Inferior parietal cortex (tissue), 1 donor: ENCODE measurements at regions not wholly inside any gene's neighbourhood (a gene's known extent, or its start where the extent isn't known, plus 50 kb on each side); places are given as distances from the start of the nearest gene placed in this dataset.
A peak's percentile ranks its signal among the peaks of the same experiment; 100 is the strongest.

ENCODE experiments used
- DNase-seq: peaks from one replicate; pipeline ENCODE4 v3.0.0-alpha.2; 2016; ENCODE audit errors: extremely low spot score

DNA sequence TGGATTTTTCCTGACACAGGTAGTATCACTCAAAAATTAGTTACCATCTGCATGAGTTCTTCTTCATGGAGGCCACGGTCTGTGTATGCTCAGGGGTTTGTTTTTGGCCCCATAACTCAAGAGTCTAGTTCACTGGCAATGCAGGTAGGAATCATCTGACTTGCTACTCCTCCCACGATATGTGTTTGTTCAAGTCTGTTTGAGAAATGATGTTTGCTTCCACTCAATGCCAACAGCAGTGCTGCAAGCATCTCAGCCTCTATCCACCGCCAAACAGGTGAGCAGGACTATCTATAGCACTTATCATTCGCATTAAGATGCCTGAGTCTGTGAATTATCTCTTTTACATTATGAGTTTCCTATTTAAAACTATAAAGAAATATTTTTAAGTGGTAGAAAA, 264.8 kb upstream of the PTGER4 start:
- DNase-seq: no peak

- no peak for DNase-seq
These were observed 266.0 kb upstream of the PTGER4 start for GRCh38 chr5:40413743-40414142.

- DNase-seq: no peak
These were observed 266.9 kb upstream of the PTGER4 start for GRCh38 chr5:40412771-40413170.

DNA sequence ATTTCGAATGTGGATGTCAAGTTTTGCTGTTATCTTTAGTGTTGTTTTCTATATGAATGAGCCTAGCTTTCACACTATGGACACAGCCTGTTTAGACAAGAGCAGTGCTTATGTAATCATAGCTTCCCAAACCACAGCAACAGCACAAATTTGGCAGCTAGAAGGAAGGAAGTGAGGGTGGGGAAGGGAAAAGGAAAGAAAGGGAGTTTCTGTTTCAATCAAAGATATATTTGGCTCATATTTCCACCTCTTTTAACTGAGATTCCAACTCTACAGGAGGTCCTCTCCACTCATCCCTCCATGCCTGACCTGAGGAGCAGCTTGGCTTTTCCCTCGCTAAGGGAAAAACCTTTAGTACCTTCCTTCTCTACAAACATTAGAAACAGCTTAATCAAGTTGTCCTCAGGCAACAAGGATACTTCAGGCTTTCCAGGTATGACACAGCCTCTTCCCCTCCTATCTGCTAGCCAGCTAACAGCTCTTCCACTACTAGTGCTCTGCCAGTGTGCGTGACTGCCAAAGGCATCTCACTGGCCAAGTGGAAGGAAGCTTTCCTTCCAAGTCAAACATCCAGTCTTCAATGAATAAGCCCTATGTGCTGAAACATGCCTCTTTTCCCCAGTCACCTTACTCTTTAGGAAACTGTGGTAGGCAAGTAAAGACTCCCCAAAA, 268.6 kb upstream of the PTGER4 start:
- DNase-seq: no peak

- peak; percentile 13 for DNase-seq
These were observed 269.4 kb upstream of the PTGER4 start for GRCh38 chr5:40410231-40410861.

DNA sequence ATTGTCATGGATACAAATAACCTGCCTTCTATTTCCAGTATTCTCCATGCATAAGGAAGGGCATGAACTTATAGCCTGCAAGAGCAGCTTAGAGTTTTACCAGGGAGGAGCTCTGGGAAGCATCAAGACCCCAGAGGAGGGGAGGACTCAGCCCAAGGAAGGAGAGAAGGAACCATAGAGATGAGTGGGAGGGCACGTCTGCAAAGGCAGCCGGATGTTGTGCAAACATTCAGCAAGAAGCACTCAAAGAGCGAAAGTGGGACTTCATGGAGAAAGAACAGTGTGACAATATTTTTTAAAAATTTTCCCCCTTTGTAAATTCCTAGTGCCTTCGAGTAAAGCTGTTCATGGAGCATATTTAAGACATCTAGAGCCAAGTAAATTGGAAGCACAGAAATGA, 270.1 kb upstream of the PTGER4 start:
- no peak for DNase-seq

DNA sequence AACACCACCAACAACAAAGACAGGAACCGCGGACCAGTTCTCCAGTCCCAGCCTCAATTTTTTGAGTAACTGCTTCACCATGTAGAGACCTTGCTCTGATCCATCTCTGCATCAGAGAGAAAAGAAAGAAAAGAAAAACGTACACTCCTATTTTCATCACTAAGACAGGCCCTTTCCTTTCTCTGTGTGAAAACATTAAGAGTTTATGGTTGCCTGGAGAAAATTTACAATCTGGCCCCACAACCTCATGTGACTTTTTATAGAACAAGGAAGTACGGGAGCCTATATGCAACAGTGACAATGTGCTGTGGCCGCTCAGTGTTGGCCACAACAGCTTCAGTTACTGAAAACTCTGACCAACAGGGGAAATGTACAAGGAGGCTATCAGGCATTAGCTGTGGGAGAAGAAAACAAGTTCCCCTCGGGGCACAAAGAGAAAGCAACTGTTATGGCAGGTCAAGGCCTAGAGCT, 272.9 kb upstream of the PTGER4 start:
- DNase-seq: no peak

DNA sequence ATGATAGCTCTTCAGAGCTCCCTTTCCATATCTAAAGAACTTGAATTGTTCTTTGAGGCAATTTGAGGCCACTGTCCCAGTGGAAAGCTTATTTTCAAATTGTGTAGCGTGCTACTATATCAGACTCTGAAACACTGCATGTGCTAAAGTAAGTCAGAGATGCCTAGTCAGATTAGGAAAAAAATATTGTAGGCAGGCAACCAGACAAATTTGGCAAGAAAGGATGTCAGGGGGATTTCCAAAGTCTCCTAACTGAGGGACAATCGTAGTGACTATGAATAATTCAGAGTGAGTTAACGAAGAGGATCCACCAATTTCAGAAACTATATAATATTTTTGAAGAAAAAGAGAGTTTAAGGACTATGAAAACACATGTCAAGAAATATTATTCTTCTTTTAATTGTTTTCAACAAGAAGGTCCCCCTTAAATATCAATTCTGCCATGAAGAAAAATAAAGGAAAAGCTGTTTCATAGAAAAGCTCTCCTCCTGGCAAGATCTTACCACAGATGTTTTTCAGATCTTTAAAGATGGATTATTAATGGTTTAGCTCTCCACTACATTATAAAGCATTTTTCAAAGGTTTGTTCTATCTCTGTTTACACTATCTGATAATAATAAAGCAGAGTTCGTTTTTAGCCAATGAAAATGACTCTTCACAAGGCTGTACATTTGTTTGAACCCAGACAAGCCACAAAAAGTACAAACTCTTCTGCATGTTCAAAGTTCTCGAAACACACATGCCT, 273.5 kb upstream of the PTGER4 start:
- no peak for DNase-seq

DNA sequence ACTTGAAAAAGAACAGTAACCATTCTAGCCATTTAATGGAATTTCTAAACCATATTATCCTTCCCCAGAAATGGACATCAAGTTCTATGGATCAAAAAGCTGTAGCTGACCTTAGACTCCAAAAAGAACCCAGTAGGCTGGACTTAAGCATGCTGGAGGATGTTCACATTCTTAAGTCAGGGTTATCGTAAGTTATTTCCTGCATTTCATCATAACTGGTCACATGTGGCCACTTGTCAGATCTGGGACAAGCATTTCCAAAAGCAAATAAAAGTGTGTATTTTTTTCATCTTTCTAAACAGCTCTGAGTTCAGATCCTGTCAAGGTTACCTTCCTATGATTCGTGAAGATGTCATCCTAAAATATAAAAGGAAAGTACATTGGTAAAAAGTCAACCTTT, 274.5 kb upstream of the PTGER4 start:
- no peak for DNase-seq

DNA sequence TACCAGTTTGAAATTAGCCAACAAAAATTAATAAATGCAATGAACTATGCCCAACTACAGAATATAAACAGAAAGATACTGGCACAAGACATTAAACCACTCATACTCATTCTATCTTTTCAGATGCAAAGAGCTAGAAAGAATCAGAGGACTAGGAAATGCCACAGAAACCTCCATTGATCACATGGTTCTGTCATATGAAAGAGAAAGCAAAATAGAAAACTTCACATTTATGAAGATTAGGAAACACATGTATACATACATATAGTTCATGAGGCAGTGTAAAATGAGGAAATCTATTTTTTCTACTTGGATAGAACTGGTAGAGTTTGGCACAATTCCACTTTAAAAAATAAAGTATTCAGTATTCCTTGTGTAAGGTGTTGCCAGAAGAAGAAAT, 275.1 kb upstream of the PTGER4 start:
- DNase-seq: no peak

DNA sequence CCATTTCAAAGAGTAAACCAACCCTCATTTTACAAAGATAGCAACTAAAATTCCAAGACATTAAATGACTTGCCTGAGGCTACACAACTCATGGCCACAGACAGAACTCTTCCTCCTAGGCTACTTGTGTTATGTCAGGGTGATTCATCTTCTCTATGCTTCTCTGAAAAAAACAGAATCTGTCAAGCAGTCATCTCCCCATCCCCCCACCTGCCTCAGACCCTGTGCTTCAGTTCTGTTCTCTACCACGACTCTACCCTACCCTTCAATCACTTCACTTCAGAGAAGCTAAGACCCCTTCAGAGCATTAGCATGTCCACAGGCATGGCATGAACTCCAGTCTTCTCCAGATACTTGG, 277.7 kb upstream of the PTGER4 start:
- DNase-seq: no peak

GRCh38 chr5:40401284-40402006, 278.3 kb upstream of the PTGER4 start:
- no peak for DNase-seq

- DNase-seq: no peak
These were observed 279.5 kb upstream of the PTGER4 start for GRCh38 chr5:40400245-40400644.

DNA sequence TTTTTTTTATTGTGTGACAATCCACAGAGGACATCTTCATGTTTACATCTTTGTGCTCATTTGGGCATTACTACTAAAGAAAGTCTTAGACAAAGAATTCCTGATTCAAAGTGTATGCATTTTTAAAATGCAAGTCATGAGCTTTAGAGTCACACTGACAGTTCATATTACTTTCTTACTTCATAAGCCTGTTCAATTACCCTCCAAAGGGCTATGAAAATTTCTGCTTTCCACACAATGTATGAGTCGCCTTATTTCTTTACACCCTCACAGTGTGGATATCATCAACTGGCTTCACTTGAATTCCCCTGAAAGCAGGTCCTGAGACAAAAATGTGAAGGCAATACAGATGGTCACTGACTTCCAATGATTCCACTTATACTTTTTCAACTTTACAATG, 280.4 kb upstream of the PTGER4 start:
- no peak for DNase-seq

DNA sequence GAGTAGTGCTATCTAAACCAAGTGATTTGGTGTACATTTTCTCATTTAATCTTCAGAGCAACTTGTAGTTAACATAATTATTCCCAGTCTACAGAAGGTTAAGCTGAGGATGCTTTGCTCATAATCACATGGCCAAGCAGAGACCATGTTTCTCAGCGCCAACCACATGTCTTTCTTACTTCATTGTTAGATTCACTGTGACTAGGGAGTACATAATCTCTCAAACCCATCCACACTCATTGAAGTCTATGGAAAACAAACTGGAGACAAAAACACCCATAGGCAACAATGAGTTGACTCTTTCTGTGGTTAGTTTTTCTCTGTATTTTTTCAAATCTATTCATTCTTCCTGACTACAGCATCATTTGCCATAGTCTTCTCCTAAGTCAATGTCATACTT, 281.7 kb upstream of the PTGER4 start:
- DNase-seq: no peak

GRCh38 chr5:40397091-40397490, 282.6 kb upstream of the PTGER4 start:
- no peak for DNase-seq

GRCh38 chr5:40396317-40396716, 283.4 kb upstream of the PTGER4 start:
- DNase-seq: no peak

DNA sequence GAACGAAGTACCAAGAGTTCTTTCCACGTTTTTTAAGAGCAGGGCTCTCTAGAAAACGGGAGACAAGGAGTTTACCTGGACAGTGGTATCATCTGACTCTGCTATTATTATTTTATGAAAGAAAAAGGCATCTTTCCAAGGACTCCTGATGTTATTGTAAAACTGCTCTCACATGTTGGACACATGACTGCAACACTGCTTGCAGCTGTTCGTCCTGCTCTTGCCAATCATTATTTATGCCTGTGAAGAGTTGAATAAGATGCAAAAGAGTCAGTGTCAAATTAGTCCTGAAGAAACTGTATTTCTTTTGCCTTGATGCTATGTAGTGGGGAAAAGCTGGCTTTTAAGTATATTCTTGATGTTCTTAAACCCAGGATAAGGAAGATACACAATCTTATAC, 284.5 kb upstream of the PTGER4 start:
- no peak for DNase-seq

GRCh38 chr5:40394698-40395097, 285.0 kb upstream of the PTGER4 start:
- DNase-seq: no peak

DNA sequence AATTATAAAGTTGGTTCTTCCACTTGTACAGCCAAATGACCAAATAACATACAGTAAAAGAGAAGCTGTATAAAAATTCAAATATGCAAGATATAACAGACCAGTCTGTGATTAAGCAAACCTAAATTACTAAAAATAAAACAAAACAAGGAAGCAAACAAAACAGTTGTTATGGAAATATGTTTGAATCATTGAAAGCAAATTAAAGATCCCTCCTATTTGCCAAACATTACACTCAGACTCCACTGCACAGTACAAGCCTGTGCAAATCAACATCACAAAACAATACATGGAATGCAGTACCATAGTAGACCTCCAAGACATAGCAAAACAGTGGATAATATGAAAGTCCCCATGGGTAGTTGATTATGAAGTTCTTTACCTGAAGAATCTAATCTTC, 288.1 kb upstream of the PTGER4 start:
- DNase-seq: no peak

DNA sequence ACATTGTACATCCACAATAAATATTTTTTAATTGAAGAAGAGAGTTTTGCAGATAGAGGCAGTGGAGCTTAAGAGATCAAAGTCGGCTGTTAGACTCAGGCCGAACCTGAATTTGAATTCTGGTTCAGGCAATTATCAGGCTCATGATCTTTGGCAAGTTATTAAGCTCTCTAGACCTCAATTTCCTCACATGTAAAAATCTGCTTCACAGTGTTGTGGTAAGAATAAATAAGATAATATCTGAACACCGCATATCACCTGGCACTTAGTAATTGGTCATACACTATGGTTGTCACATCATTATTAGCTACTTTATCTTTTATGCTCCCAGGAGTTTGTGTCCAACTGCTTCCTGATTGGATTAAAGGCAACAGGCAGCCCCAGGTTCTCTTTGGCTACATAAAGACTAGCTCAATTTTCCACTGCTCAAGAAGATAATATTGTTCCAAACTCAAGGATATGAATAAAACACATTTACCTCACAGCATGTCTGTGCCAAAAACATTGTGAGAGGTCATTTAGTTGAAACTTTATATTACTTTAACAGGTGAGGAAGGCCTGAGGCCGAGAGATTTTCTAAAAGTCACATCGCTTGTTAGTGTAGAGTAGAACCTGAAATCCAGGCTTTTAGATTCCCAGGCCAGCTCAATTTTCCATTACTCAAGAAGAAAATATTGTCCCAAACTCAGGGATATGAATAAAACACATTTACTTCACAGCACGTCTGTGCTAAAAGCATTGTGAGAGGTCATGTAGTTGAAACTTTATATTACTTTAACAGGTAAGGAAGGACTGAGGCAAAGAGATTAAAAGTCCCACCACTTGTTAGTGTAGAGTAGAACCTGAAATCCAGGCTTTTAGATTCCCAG, 289.2 kb upstream of the PTGER4 start:
- no peak for DNase-seq

DNA sequence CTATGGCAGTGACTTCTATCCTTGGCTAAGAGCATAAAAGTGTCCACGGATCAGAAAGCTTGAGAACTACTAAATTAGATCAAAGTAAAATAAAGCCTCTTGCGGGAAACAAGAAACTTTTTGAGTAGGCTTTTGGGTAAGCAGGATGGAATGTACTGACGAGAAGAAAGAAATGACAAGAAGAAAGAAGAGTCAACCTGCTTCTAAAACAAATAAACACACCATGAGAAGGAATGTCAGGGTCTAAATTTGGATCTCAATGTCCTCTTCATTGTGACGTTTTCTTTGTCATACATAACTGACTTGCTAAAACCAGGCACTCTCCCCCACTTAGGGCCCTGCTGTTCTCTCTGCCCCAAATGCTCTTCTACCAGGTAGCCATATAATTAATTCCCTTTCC, 290.1 kb upstream of the PTGER4 start:
- no peak for DNase-seq
